GM12878 (cell line): ENCODE measurements at regions not wholly inside any gene's neighbourhood (a gene's known extent, or its start where the extent isn't known, plus 50 kb on each side); places are given as distances from the start of the nearest gene placed in this dataset.

Experiments
- BCLAF1 ChIP-seq: fragments of 450-650 bp; IDR thresholded peaks from 2 replicates; pipeline ENCODE4 v1.6.1; 2017; ENCODE audit warnings: antibody characterized with exemption, mild to moderate bottlenecking, moderate library complexity
- EZH2 ChIP-seq: IDR thresholded peaks from 2 replicates; pipeline ENCODE4 v1.6.1; 2012; ENCODE audit warnings: low read depth, mild to moderate bottlenecking, control low read depth, inconsistent platforms, low read length, borderline replicate concordance; ENCODE audit not compliant: control insufficient read depth
- HDAC2 ChIP-seq: fragments of 200-600 bp; sonication (generic); IDR thresholded peaks from 2 replicates; pipeline ENCODE4 v1.6.1; 2017
- HDAC6 ChIP-seq: fragments of 200-600 bp; sonication (generic); IDR thresholded peaks from one replicate; pipeline ENCODE4 v1.8.0; 2017; ENCODE audit warnings: antibody characterized with exemption; ENCODE audit not compliant: unreplicated experiment
- KDM1A ChIP-seq: fragments of 200-600 bp; sonication (generic); IDR thresholded peaks from 2 replicates; pipeline ENCODE4 v1.6.1; 2016; ENCODE audit warnings: borderline replicate concordance
- REST ChIP-seq: IDR thresholded peaks from 2 replicates; pipeline ENCODE4 v1.6.1; 2012; ENCODE audit warnings: mild to moderate bottlenecking, low read depth, low read length
- RFX5 ChIP-seq: IDR thresholded peaks from 2 replicates; pipeline ENCODE4 v1.6.1; 2011; ENCODE audit warnings: low read depth, low read length, improper control_type of control experiment
- ZNF24 ChIP-seq: fragments of 450-650 bp; IDR thresholded peaks from 2 replicates; pipeline ENCODE4 v1.6.1; 2017; ENCODE audit warnings: antibody characterized with exemption, mild to moderate bottlenecking

- TF ChIP-seq HDAC2 (no peak), EZH2 (no peak), RFX5 (no peak), REST (no peak), HDAC6 (no peak), BCLAF1 (no peak), ZNF24 (no peak), KDM1A (no peak)
These were observed 633.0 kb downstream of the TLL1 start for GRCh38 chr4:166506051-166506450.
